Posterior vena cava (tissue), 2 donors: ENCODE measurements at regions not wholly inside any gene's neighbourhood (a gene's known extent, or its start where the extent isn't known, plus 50 kb on each side); places are given as distances from the start of the nearest gene placed in this dataset.

ENCODE experiments used
- DNase-seq: peaks from one replicate; pipeline ENCODE4 v3.0.0-alpha.2; 2020; ENCODE audit warnings: low spot score
- intact Hi-C, 2 donors: fragments of 100-400 bp; cut with DNase I; formaldehyde crosslinking; loops; one replicate each; pipeline versions ENCODE4 v1.14.1 to v1.14.2; 2022 to 2023
- donor health status: DM: yes; HTN: yes; CAD: no.
- donor health status: DM: yes; HTN: yes; CAD: no.

DNA sequence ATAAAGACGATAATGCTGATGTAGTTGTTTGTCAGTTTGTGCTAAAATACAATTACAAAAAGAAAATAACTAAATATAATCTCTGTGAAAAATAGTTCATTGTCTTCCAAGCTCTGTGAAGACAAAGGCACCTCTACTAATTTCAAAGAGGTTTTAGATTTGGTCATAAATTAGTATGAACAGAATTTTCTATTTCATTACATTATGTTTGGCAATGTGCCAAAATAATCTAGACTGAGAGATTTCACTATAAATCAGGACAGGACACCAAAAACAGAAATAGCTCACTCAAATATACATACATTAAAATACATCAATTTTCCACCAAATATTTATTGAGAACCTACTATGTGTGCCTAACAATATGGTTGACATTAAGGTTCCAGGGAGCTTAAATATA is 264.9 kb upstream of the CCDC54 start:
- DNase-seq, result no peak
- intact Hi-C loops, result no loop called here

- no peak for DNase-seq
- intact Hi-C loops, result no loop called here
Observed at GRCh38 chr3:107116251-107116650, 261.0 kb upstream of the CCDC54 start.

DNA sequence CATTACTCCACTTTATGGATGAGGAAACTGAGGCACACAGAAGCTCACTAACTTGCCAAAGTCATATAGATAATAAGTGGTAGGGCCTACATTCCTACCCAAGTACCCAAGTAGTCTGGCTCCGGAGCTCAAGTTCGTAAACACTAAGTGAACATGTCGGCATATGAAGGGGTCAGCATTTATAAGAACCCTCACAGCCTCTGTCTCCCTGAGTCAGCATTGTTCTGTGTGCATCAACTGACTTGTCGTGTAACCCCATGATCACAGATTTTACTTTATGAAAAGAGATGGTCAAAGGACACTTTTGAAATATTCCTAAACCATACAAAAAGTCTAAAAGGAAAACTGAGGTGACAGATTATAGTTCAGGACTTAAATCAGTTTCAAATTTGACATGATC is 260.1 kb upstream of the CCDC54 start:
- no peak for DNase-seq
- intact Hi-C loops, result no loop called here

GRCh38 chr3:107117922-107118536 is 259.2 kb upstream of the CCDC54 start:
- intact Hi-C loops, result no loop called here
- DNase-seq, result no peak

DNA sequence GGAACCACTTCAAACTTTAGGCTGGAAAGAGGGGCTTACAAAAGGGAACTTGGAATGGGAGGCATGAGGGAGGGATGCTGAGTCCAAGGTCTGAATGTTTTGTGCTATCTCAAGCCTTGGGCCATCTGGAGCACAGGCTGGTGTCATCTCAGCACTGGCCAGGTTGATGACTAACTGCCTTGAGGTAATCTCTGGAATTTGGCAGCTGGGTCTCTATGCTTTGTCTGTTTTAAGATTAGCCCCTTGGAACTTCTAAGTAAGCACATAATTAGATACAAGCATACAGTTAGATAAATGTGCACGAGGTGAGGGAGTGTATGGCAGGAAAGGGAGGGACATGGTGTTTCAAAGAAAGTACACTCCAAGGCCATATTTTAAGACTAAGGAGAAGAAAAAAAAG is 252.4 kb upstream of the CCDC54 start:
- DNase-seq, result no peak
- intact Hi-C loops, result no loop called here

DNA sequence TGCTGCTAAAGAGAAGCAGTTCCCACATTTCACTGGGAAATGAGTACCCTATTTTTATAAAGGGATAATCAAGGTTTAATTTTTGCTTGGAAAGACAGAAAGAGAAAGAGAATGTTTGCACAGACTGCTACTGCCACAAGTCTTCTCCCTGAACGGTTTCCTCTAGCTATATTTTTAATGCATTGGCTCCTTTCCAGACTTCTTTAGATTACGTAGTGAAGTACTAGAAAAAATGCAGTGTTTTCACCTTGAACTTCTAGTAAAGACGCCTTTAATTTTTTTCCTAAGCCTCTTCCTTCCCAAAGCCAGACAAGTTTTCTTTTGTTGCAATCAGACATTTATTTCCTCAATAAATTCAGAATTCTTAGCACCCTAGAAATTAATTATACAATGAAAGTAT is 248.3 kb upstream of the CCDC54 start:
- DNase-seq, result no peak
- intact Hi-C loops, result no loop called here

DNA sequence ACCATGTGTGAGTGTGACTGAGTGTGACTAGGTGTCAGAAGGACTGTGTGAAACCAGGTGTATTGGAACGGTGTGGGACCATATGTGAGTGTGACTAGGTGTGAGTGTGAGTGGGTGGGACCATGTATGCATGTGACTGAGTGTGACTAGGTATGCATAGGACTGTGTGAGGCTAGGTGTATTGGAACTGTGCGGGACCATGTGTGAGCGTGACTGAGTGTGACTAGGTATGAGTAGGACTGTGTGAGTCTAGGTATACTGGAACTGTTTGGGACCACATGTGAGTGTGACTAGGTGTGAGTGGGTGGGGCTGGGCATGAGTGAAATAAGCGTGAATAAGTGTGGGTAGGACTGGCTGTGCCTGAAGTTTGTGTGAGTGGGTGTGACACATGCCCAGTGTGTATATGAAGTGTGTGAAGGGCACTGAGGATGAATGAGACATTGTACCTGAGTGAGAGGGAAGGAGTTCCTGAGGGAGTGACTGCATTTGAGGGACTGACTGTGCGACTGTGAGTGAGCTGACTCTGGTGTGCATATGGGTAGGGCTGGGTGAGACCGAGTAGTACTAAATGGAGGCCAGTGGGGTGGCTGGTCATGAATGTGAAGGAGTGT is 247.0 kb upstream of the CCDC54 start:
- DNase-seq, result no peak
- intact Hi-C loops, result no loop called here

- intact Hi-C loops, result no loop called here
- no peak for DNase-seq
Observed at GRCh38 chr3:107132674-107133073, 244.6 kb upstream of the CCDC54 start.

DNA sequence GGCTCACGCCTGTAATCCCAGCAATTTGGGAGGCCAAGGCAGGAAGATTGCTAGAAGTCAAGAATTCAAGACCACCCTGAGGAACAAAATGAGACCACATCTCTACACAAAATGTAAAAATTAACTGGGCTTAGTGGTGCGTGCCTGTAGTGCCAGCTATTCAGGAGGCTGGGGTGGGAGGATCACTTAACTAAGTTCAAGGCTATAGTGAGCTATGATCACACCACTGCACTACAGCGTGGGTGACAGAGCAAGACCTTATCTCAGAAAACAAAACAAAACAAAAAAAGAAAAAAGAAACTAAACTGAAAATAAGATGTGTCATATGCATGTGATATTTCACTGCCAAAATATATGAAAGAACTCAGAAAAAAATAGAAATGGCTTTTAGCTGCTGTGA is 243.3 kb upstream of the CCDC54 start:
- no peak for DNase-seq
- intact Hi-C loops, result no loop called here

GRCh38 chr3:107142171-107142570 is 235.1 kb upstream of the CCDC54 start:
- intact Hi-C loops, result no loop called here
- no peak for DNase-seq

DNA sequence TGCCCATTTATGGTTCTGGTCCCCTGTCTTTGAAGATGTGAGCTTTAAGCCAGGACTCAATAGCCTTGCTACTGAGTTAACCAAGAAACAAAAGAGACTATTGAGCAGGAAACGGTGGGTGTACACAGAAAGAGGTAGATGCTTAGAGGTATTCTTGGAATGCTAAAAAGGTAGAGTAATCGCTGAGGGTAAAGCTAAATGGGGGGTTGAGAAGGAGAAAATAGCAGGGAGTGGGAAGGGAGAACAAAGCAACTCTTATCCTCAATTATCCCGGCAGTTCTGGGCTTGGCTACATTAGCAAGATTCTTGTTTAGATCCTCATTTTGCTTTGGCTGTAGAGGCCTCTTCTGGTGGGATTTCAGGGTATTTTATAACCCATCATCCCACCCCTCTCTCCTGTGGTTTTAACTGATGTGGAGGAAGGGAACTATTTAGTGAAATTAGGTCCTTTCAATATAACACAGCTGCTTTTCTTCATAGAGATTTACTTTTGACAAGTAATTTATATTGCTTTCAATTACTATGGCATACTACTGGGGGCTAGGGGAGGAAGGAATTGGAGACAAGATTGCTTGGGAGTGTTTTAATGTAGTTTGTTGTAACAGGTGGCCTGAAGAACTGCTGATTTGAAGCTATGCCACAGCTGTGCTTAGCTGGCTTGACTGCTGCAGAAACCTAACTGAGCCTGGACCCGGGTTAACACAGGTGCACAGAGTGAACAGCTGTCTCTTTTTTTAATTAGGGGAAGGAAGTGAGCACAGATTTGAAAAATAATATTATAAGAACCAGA is 234.3 kb upstream of the CCDC54 start:
- DNase-seq, result no peak
- intact Hi-C loops, result no loop called here

DNA sequence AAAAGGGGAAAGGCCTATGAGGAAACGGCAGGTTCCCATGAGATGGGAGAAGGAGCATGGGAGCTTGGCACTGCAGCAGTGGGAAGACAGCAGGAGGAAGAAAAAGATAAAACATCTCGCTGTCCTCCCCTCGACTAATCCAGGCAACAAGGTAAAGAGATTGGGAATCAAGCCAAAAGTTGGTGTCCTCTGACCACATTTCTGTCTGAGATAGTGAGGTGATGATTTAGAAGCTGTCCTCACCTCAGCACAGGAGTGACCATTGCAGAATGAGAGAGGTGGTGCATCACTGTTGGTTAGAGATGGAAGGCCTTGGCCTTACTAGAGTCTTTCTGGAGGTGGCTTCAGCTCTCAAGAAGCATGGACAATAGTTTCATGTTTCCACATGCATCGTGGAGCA is 226.6 kb upstream of the CCDC54 start:
- intact Hi-C loops, result no loop called here
- DNase-seq, result no peak

DNA sequence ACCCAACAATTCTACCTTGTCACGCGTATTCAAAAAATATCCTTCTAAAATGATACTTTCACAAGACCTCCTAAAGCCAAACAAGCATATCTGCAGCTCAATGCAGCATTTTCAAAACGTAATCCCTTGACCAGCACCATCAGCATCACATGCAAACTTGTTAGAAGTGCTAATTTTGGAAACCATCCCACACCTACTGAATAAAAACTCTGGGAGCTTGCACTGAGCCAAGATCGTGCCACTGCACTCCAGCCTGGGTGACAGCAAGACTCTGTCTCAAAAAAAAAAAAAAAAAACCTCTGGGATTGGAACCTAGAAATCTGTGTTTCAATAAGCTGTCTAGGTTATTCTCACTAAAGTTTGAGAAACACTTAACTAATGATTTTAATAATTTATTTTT is 223.3 kb upstream of the CCDC54 start:
- intact Hi-C loops, result loop anchor here in 1 of 2 donors (2.0 kb wide), 1 partner anchor 77 kb away; no protein-coding TSS in a partner anchor
- no peak for DNase-seq

- intact Hi-C loops, result no loop called here
Observed at GRCh38 chr3:107172411-107172810, 204.8 kb upstream of the CCDC54 start.

GRCh38 chr3:107184375-107184774 is 192.9 kb upstream of the CCDC54 start:
- no peak for DNase-seq
- intact Hi-C loops, result no loop called here

More at GRCh38 chr3:107172411-107172810, 204.8 kb upstream of the CCDC54 start:
- DNase-seq, result no peak

GRCh38 chr3:107188262-107188661 is 189.0 kb upstream of the CCDC54 start:
- intact Hi-C loops, result no loop called here

DNA sequence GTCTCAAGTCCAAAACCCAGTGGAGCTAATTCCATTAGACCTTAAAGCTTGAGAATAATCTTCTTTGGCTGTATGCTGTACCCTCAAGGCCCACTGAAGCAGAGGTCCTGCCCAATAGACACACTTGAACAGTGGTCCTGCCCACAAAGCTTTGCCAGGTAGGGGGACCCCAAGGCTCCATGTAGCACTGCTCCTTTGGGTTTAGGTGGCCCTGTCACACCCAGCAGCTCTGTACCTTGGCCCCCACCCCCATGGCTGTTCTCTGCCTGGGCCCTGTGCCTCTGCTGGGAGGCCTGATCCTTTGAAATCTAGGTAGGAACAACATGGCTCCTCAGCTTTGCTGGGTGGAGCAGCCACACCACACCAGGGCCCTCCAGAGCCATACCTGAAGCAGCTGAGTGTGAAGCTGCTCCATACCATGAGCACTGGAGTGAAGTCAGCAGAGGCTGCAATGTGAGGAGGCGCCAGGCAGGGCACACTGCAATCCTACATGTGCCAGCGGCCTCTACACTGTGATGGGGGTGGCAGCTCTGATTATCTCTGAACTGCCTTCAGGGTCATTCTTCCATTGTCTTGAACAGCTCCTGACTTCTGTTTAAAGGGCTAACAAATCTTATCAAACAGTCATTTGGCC is 188.0 kb upstream of the CCDC54 start:
- intact Hi-C loops, result no loop called here

More at GRCh38 chr3:107188262-107188661, 189.0 kb upstream of the CCDC54 start:
- no peak for DNase-seq

GRCh38 chr3:107193116-107193515 is 184.1 kb upstream of the CCDC54 start:
- no peak for DNase-seq
- intact Hi-C loops, result no loop called here

More for the DNA sequence above, 188.0 kb upstream of the CCDC54 start:
- no peak for DNase-seq

GRCh38 chr3:107198581-107199181 is 178.6 kb upstream of the CCDC54 start:
- intact Hi-C loops, result no loop called here
- DNase-seq, result no peak

DNA sequence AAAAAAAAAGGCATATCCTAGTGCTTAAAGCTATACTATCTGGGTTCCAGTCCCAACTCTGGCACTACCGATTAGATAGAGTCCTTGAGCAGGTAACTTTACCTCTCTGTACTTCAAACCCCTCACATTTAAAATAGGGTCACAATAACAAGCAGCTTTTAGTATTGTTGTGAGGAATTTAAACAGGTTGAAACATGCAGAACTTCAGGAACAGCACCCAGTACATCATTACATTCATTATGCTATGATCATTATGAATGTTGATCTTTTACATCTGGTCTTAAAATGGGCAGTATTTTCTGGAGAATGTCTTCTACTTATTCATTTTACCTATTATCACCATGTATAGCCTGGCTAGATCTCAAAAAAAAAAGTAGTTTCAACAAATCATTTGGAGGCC is 176.1 kb upstream of the CCDC54 start:
- DNase-seq, result no peak

More for the DNA sequence above, 176.1 kb upstream of the CCDC54 start:
- intact Hi-C loops, result no loop called here
